ENCODE measurements at regions not wholly inside any gene's neighbourhood (a gene's known extent, or its start where the extent isn't known, plus 50 kb on each side); places are given as distances from the start of the nearest gene placed in this dataset.

DNA sequence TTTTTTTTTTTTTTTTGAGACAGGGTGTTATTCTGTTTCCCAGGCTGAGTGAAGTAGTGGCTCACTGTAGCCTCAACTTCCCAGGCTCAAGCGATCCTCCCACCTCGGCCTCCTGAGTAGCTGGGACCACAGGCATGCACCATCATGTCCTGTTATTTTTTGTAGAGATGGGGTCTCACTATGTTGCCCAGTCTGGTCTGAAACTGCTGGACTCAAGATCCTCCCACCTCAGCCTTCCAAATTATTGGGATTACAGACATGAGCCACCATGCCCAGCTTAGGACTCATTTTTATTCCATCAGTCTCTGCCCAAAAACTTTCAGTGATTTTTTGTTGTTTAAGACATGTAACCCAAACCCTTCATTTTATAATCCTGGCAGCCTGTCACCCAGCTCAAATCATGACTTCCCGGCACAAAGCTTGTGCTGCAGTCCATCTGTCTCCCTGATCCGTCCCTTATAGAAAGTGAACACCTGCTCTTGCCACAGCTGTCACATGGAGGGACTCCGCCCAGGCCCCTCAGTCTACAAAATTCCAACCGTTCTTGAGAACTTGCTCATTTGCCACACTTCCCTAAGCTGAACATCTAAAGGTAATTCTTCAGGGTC is 183.9 kb upstream of the JARID2 start:
- in situ Hi-C loops (cut with HindIII; ENCODE audit: low sequenced_read_pairs): no loop called here
- no peak for TF ChIP-seq CTCF (IDR thresholded peaks at IDR 0.05; ENCODE audit: low read depth, low read length, missing control alignments)
- DNase-seq (ENCODE audit: low read depth): no peak
- H3K4me3 ChIP-seq (ENCODE audit: low read depth, low read length): no peak overlapping the region

DNA sequence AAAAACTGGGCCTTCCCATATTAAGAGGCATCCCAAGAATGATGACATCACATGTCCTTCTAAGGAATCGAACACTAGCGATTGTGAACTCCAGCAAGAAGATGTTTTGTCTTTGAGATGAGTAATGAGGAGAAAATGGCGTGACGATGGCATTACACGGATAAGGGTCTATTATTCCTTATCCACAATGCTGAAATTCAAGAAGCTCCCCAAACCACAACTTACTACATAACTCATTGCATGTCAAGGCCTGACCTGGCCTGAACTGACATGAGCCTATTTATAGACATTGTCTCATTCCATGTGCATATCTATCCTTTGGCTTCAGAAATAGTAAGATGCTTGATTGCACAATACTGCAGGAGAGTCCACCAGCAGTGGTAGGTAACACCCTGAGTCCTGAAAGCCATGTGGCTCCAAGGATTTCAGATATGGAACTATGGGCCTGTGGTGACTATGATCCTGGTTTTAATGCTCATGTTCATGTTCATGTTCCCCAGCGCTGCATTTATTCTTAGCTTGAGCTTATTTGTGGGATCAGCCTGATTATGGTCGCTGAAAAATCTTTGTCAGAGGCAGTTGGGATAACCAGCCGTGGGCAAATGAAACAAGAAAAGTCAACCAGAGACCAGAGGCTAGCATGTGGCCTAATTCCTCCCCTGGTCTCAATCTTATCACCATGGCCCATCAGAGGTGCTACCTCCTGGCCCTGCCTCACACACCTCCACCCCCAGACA is 183.2 kb upstream of the JARID2 start:
- DNase-seq (ENCODE audit: low read depth): peak; percentile 19
- in situ Hi-C loops (cut with HindIII; ENCODE audit: low sequenced_read_pairs): no loop called here
- H3K4me3 ChIP-seq (ENCODE audit: low read depth, low read length): no peak overlapping the region
- TF ChIP-seq CTCF (IDR thresholded peaks at IDR 0.05; ENCODE audit: low read depth, low read length, missing control alignments): no peak

DNA sequence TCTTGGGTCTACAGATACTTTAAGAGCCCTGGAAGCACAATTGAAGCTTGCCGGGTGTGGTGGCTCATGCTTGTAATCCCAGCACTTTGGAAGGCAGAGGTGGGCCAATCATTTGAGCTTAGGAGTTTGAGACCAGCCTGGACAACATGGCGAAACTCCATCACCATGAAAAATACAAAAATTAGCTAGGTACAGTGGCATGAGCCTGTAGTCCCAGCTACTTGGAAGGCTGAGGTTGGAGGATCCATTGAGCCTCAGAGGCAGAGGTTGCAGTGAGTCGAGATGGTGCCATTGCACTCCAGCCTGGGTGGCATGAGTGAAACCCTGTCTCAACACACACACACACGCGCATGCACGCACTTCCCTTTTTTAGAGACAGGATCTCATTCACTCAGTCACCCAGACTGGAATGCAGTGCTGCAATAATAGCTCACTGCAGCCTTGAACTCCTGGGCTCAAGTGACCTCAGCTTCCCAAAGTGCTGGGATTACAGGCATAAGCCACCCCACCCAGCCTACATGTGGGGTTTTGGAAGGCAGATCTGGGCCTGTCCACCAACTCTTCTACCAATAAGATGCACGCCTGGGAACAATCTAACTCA is 182.5 kb upstream of the JARID2 start:
- no peak overlapping the region for H3K4me3 ChIP-seq (ENCODE audit: low read depth, low read length)
- no peak for DNase-seq (ENCODE audit: low read depth)
- in situ Hi-C loops (cut with HindIII; ENCODE audit: low sequenced_read_pairs): no loop called here
- no peak for TF ChIP-seq CTCF (IDR thresholded peaks at IDR 0.05; ENCODE audit: low read depth, low read length, missing control alignments)

GRCh38 chr6:15065261-15065989 is 180.4 kb upstream of the JARID2 start:
- H3K4me3 ChIP-seq (ENCODE audit: low read depth, low read length): no peak overlapping the region
- no peak for DNase-seq (ENCODE audit: low read depth)
- TF ChIP-seq CTCF (IDR thresholded peaks at IDR 0.05; ENCODE audit: low read depth, low read length, missing control alignments): no peak
- in situ Hi-C loops (cut with HindIII; ENCODE audit: low sequenced_read_pairs): no loop called here

GRCh38 chr6:15066089-15066758 is 179.6 kb upstream of the JARID2 start:
- DNase-seq (ENCODE audit: low read depth): no peak
- TF ChIP-seq CTCF (IDR thresholded peaks at IDR 0.05; ENCODE audit: low read depth, low read length, missing control alignments): no peak
- H3K4me3 ChIP-seq (ENCODE audit: low read depth, low read length): no peak overlapping the region
- in situ Hi-C loops (cut with HindIII; ENCODE audit: low sequenced_read_pairs): no loop called here

GRCh38 chr6:15073344-15073789 is 172.5 kb upstream of the JARID2 start:
- TF ChIP-seq CTCF (IDR thresholded peaks at IDR 0.05; ENCODE audit: low read depth, low read length, missing control alignments): no peak
- H3K4me3 ChIP-seq (ENCODE audit: low read depth, low read length): no peak overlapping the region
- no peak for DNase-seq (ENCODE audit: low read depth)
- in situ Hi-C loops (cut with HindIII; ENCODE audit: low sequenced_read_pairs): no loop called here

Data from astrocyte of the cerebellum (primary cell).